Activated T-helper 1 cell treated with Interleukin-2 at 50 U/mL for 16 hours (primary cell): ENCODE measurements at regions not wholly inside any gene's neighbourhood (a gene's known extent, or its start where the extent isn't known, plus 50 kb on each side); places are given as distances from the start of the nearest gene placed in this dataset.

ENCODE experiments used
- DNase-seq: peaks from one replicate; pipeline ENCODE4 v3.0.0-alpha.2; 2020; ENCODE audit warnings: low read depth

- no peak for DNase-seq
Measured at GRCh38 chr1:47630346-47630745, 192.5 kb downstream of the FOXD2 start.

DNA sequence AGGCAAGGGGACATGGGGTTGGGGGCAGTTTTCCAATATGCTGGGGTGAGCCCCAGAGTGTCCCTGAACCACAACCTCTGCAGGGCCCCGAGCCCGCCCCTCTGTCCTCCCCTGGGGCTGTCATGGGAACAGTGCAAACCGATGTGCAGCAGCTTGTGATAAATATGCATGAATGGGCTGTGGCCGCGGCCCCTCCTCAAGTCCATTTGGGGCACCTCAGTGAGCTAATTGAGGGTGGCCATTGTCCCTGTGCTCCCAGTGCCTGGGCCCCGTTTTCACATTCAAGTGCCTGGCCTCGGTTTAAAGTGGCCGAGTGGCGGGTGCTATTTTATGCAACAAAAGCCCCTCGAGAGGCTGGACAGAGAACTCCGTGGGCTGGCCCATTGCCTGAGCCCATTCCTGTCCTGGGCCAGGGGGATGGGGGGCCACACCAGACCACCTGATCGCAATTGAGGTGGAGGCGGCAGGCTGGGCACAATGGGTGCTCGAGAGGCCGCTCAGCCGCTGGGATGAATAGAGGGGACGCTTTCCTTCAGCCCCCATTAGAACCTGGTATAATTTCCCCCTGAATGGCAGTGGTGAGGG, 193.7 kb downstream of the FOXD2 start:
- no peak for DNase-seq

GRCh38 chr1:47635111-47635510, 197.3 kb downstream of the FOXD2 start:
- DNase-seq = no peak

DNA sequence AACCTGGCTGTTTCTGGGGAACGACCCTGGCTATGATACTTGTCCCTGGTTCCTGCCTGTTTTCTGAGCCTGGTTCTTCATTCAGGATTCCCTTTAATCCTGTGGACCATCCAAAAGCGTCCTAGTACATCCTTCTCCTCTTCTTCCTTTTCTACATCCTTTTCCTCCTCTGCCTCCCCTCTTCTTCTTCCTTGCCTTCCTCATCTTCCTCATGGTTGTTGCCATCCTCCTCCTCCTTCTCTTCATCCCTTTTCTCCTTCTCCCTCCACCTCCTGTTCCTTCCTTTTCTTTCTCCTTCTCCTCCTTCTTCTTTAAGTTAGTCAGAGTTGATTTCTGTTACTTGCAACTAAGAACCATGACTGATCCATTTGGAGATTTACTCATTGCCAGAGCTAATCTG, 197.8 kb downstream of the FOXD2 start:
- DNase-seq = no peak

GRCh38 chr1:47637111-47637685, 199.4 kb downstream of the FOXD2 start:
- DNase-seq = no peak

- no peak for DNase-seq
Measured at GRCh38 chr1:47638240-47638639, 200.4 kb downstream of the FOXD2 start.

DNA sequence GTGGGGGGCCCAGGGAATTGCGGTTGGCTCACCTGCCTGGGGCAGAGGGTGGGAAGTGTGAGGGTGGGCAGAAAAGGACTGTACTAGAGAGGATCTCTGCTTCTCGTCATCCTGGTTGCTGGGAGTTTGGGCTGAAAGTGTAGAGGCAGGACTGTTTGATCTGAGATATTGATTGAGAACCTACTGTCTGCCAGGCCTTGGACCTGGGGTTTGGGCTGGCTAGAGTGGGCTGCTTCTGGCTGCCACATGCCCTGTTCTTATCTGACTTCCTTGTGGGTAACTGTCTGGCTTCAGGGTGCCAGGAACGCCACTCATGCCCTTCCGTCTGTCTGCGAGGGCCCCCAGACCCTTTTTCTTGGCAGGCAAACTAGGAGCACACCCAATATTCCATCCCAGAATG, 200.9 kb downstream of the FOXD2 start:
- no peak for DNase-seq

- DNase-seq = no peak
Measured at GRCh38 chr1:47643306-47644211, 205.7 kb downstream of the FOXD2 start.

- no peak for DNase-seq
Measured at GRCh38 chr1:47644212-47644573, 206.3 kb downstream of the FOXD2 start.

GRCh38 chr1:47645151-47645550, 207.3 kb downstream of the FOXD2 start:
- no peak for DNase-seq

GRCh38 chr1:47646676-47647075, 208.8 kb downstream of the FOXD2 start:
- no peak for DNase-seq

- no peak for DNase-seq
Measured at GRCh38 chr1:47647327-47647845, 209.5 kb downstream of the FOXD2 start.

GRCh38 chr1:47650205-47650604, 212.4 kb downstream of the FOXD2 start:
- DNase-seq = no peak

DNA sequence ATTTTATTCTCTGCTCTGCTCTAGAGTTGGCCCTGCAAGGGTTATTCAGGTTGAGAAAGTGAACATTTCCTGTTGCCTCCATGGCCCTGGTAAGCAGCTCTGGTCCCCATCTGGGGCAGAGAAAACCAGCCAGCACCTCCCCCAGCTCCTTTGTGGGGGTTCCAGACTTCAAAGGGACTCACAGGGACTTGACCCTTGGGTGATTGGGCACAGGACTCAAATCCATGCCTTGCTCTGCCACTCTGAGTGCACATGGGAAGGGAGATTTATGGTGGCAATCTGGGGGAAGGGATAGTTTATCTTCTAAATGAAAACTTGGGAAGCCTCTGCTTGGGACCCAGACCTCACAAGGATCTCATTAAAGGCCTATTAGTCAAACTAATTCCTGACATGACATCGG, 212.8 kb downstream of the FOXD2 start:
- no peak for DNase-seq

- no peak for DNase-seq
Measured at GRCh38 chr1:47651311-47652089, 213.7 kb downstream of the FOXD2 start.

DNA sequence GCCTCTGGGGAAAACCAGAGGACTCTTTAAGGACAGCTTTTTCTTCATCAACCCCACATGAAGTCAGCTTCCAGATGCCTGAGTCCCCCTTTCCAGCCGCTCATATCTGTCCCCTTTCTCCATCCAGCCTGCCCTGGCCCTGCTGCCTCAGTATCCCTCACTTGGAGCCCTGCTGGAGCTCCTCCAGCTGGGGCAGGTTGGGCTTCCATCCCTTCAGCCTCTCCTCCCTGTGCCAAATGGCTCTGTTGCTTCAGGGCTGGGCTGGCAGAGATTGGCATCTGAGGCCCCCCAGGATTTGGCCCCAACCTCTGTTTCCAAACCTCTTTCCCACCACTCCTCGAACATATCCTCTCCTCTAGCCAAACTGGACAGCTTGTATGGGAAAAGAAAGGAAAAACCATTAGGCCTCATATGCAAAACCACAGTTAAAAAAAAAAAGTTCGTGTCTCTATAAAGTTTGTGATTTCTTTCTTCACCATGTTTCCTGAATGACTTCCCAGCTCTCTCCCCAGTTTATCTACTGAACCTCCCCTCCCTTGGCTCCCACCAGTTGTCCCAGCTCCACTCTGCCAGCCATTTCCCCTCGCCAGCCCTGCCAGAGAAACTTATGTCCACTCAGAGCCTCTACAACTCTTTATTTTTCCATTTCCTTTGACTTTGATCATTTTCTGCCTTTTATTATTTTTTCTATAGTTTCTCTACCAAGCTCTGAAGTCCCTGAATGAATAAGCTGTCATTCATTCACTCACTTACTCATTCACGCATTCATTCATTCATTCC, 217.9 kb downstream of the FOXD2 start:
- DNase-seq = no peak

DNA sequence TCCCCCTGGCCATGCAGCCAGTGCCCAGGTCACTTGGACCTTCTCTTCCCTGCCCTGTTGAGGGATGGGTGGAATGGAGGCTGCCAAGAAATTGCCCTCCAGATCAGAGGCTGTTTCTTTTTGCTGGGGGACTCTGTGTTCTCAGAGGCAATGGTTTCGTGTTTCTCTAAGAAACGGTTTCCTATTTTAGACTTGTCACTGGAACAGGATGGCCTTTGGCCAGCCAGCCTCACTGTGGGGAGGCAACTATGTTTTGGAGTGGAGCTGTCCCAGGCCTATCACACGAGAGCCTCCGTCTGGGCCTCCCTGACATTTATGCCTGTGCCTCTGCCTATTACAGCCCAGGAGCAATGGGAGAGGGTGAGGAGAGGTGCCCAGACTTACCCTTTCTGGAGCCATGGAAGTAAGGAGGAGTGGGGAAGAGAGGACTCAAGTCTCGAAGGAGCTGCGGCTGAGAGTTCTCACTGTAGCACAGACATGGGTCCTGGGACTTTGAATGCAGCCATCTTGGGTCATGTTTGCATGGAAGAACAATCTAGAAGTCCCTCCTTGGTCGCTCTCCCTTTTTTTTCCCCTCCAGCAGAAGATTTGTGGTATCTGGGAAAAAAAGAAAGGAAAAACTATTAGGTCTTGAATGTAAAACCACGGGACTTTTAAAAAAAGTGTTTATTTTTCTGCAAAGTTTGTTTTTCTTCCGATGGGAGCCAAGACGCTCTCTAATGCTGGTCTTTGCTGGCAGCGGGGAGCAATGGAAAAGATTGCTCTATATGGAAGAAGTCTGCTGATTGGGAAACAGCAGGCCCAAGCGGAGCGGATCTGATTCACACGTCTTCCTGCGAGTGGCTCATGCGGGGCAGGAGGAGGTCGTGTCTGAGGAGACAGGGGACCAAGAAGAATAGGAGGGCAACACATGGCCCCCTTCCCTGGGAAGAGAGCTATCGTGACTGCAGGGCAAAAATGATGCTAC, 219.2 kb downstream of the FOXD2 start:
- no peak for DNase-seq

DNA sequence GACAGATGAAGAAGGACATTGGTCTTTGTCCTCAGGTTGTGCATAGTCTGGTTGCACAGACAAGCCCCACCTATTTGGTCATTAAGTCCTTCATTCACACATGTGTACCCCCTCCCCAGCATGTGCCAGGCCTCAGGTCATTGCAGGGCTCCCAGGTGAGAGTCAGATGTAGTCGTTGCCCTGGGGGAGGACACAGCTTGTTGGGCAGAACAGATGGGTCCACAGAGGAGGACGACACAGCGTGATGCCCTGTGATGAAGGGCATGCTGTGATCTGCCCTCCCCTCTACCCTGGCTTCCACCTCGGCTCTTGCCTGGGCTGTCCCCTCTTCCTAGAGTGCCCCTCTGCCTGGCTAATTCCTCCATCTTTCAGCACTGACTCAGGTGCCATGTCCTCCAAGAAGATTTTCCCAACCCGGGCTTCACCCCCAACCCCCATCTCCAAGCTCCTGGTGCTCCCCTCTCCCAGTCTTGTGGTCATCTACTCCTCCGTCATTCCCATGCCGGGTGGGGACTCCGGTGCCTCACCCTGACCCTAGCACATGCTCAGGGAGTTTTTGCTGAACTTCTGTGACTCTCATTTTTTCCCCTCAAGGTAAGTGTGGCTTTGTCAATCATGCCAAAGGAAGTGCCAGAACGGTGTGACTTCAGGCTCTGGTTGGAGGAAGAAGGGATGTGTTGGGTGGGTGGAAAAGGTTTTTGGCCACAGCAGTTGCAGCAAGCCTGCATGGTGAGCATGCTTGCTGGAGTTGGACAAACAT, 220.5 kb downstream of the FOXD2 start:
- DNase-seq = no peak

DNA sequence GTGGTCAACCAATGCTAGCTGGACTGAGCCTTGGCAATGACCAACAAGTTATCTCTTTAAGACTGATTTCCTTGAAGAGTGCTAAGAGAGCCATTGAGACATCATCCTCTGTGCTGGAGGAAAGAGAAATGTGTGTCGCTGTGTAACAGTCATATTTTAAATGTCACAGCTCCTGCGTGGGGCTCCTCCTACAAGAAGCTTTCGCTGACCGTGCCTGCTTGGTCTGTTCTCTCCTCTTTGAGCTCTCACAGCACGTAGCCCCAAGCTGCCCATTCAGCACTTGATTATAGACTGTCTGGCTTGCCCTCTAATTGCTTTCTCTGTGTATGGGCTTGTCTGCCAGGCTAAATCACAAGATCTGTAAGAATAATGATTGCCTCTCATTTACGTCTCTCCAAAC, 221.3 kb downstream of the FOXD2 start:
- DNase-seq = no peak

DNA sequence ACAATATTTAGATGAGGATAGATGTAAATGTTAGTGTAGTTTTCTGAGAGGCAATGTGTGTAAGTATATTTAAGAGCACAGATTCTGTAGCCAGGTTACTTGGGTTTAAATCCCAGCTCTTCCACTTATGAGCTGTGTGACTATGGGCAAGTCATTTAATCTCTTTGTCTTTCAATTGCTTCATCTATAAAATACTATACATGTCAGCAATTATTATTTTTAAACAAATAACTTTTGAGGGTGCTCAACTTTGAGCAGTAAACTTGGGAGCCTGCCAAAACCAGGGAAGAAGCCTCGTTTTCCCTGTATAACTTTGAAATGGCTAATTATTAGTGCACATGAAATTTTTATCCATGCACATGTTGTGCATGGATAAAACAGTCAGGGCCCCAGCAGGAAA, 222.8 kb downstream of the FOXD2 start:
- no peak for DNase-seq
